DOHH2 (cell line): ENCODE measurements at regions not wholly inside any gene's neighbourhood (a gene's known extent, or its start where the extent isn't known, plus 50 kb on each side); places are given as distances from the start of the nearest gene placed in this dataset.

Experiments
- H3F3A ChIP-seq: fragments of 200-600 bp; sonication (generic), shearing (Covaris generic); 2 replicates; pipeline ENCODE4 v1.6.0; 2016; ENCODE audit warnings: antibody characterized with exemption, mild to moderate bottlenecking; ENCODE audit not compliant: control insufficient read depth, insufficient read depth
- H3K27ac ChIP-seq: fragments of 200-600 bp; sonication (generic); 2 replicates; pipeline ENCODE4 v1.5.1; 2014; ENCODE audit warnings: low read depth, mild to moderate bottlenecking, low read length, moderate library complexity
- H3K27me3 ChIP-seq: fragments of 200-600 bp; sonication (generic); 2 replicates; pipeline ENCODE4 v1.6.1; 2014; ENCODE audit warnings: mild to moderate bottlenecking, low read length, mixed read lengths; ENCODE audit not compliant: control insufficient read depth
- H3K36me3 ChIP-seq: fragments of 200-600 bp; sonication (generic); 2 replicates; pipeline ENCODE4 v1.6.1; 2014; ENCODE audit warnings: mild to moderate bottlenecking, low read length, moderate library complexity, mixed read lengths; ENCODE audit not compliant: control insufficient read depth
- H3K4me1 ChIP-seq: fragments of 200-600 bp; sonication (generic); 2 replicates; pipeline ENCODE4 v1.6.1; 2014; ENCODE audit warnings: mild to moderate bottlenecking, low read length, mixed read lengths; ENCODE audit not compliant: control insufficient read depth
- H3K4me2 ChIP-seq: fragments of 200-600 bp; sonication (generic); 2 replicates; pipeline ENCODE4 v1.6.0; 2014; ENCODE audit warnings: mild to moderate bottlenecking, low read length, moderate library complexity
- H3K4me3 ChIP-seq: fragments of 200-600 bp; sonication (generic); 2 replicates; pipeline ENCODE4 v1.5.1; 2014; ENCODE audit warnings: mild to moderate bottlenecking, low read length, mixed read lengths
- H3K79me2 ChIP-seq: fragments of 200-600 bp; sonication (generic); 2 replicates; pipeline ENCODE4 v1.6.1; 2014; ENCODE audit warnings: mild to moderate bottlenecking, low read length, mixed read lengths; ENCODE audit not compliant: control insufficient read depth
- H3K9me2 ChIP-seq: fragments of 200-600 bp; sonication (generic); replicated peaks from 2 replicates; pipeline ENCODE4 v1.6.1; 2014; ENCODE audit warnings: mild to moderate bottlenecking, low read length, mixed read lengths; ENCODE audit not compliant: control insufficient read depth
- H3K9me3 ChIP-seq: fragments of 200-600 bp; sonication (generic); 2 replicates; pipeline ENCODE4 v1.6.1; 2014; ENCODE audit warnings: antibody characterized with exemption, low read length, mixed read lengths; ENCODE audit not compliant: control insufficient read depth, insufficient read depth
- H4K20me1 ChIP-seq: fragments of 200-600 bp; sonication (generic); 2 replicates; pipeline ENCODE4 v1.6.0; 2014; ENCODE audit warnings: low read depth, mild to moderate bottlenecking, antibody characterized with exemption, low read length, moderate library complexity; ENCODE audit not compliant: control insufficient read depth, insufficient read depth
- CTCF ChIP-seq: fragments of 200-600 bp; sonication (generic); IDR thresholded peaks from one replicate; pipeline ENCODE4 v1.5.1; 2014; ENCODE audit warnings: antibody characterized with exemption, mild to moderate bottlenecking, low read depth, low read length; ENCODE audit not compliant: poor library complexity, severe bottlenecking
- EZH2phosphoT487 ChIP-seq: fragments of 200-600 bp; sonication (generic); IDR thresholded peaks from 2 replicates; pipeline ENCODE4 v1.6.1; 2017; ENCODE audit warnings: borderline replicate concordance, mild to moderate bottlenecking, antibody characterized with exemption, low read length, moderate library complexity, mixed read lengths

GRCh38 chrY:19570999-19571398 lies 173.5 kb downstream of the KDM5D start:
- H3K9me3 ChIP-seq: no peaks in the 10 kb centered on the region
- H3K4me3 ChIP-seq: peak overlapping the region; percentile 78
- H3K36me3 ChIP-seq: peaks cover 46% of the 10 kb centered on the region
- no peaks in the 10 kb centered on the region for H4K20me1 ChIP-seq
- H3K27ac ChIP-seq: peak overlapping the region; percentile 88
- no peaks in the 10 kb centered on the region for H3K27me3 ChIP-seq
- TF ChIP-seq EZH2phosphoT487 (no peak), CTCF (no peak)
- peaks cover 50% of the 10 kb centered on the region for H3K4me1 ChIP-seq
- no peaks in the 10 kb centered on the region for H3K9me2 ChIP-seq
- peaks cover 88% of the 10 kb centered on the region for H3K79me2 ChIP-seq
- peak overlapping the region; percentile 61 for H3K4me2 ChIP-seq
- no peaks in the 10 kb centered on the region for H3F3A ChIP-seq

- Histone ChIP-seq H3K27ac (peak overlapping the region; percentile 88), H3K79me2 (peaks cover 65% of the 10 kb centered on the region), H3K4me3 (peak overlapping the region; percentile 78), H3K36me3 (peaks cover 33% of the 10 kb centered on the region), H3K27me3 (no peaks in the 10 kb centered on the region), H3K9me2 (no peaks in the 10 kb centered on the region), H3F3A (no peaks in the 10 kb centered on the region), H3K4me1 (peaks cover 35% of the 10 kb centered on the region), H3K4me2 (peak overlapping the region; percentile 61), H3K9me3 (no peaks in the 10 kb centered on the region), H4K20me1 (no peaks in the 10 kb centered on the region)
- TF ChIP-seq CTCF: no peak
These were observed 176.6 kb downstream of the KDM5D start for GRCh38 chrY:19567943-19568342.

GRCh38 chrY:19567051-19567921 lies 177.2 kb downstream of the KDM5D start:
- peak overlapping the region; percentile 88 for H3K27ac ChIP-seq
- H3K4me2 ChIP-seq: peak overlapping the region; percentile 61
- H3K9me3 ChIP-seq: no peaks in the 10 kb centered on the region

More at GRCh38 chrY:19567051-19567921, 177.2 kb downstream of the KDM5D start:
- Histone ChIP-seq H3K36me3 (peaks cover 29% of the 10 kb centered on the region), H3K4me1 (peaks cover 31% of the 10 kb centered on the region), H3K9me2 (no peaks in the 10 kb centered on the region), H3F3A (no peaks in the 10 kb centered on the region), H4K20me1 (no peaks in the 10 kb centered on the region), H3K27me3 (no peaks in the 10 kb centered on the region), H3K79me2 (peaks cover 58% of the 10 kb centered on the region), H3K4me3 (peak overlapping the region; percentile 78)
- TF ChIP-seq CTCF: no peak
